HG02870 (cell line): ENCODE measurements at regions not wholly inside any gene's neighbourhood (a gene's known extent, or its start where the extent isn't known, plus 50 kb on each side); places are given as distances from the start of the nearest gene placed in this dataset.
"Not testable (repeated sequence)": the region's sequence is repeated elsewhere in the genome, so short reads cannot be mapped to it uniquely, and the experiment has no call there.

ENCODE experiments used
- ATAC-seq: cut with Tn5 transposase; IDR thresholded peaks from one replicate; pipeline ENCODE4 v1.9.1; 2021; ENCODE audit warnings: mild to moderate bottlenecking, moderate library complexity; ENCODE audit not compliant: unreplicated experiment

DNA sequence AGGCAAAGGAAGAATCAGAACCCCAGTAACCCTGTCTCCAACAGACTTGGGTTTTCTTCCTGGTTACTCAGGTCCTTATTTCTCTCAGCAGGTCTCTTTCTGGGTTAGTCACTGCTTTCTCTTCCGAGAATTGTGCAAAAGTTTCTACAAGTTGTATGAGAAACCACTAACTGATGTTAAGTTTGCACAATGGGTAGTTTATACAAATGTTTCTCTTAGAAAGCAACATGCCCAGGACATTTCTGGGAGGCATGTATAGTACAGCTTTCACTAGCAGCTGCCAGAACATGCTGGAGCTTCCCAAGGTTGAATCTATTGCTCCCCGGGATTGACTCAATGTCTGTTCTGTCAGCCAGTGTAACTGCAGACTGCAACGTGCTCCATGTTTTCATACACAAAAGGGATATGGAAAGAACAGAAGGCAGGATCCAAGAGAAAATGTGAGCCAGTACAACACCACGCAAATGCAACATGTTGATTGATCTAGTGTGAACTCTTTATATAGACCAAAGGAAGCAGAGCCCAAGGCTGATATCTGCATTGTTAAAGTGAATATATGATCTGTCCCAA, 887.8 kb downstream of the MCTP2 start:
- no peak for ATAC-seq

DNA sequence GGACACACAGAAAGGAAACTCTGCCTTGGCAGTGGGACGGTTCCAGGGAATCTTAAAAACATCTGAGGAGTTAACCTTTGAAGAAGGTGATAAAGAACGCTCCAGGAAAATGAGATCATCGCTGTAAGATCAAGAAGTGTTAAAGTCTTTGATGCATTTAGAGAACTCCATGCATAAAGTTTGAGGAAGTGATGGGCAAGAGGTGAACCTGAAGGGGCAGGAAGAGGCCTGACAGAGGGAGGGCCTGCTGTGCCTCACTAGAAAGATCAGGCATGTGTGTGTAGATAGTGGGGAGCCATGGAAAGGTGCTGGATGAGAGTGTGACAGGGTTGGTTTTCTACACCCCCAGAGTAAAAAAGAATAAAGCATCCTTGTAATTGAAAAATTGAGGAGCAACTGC, 889.2 kb downstream of the MCTP2 start:
- no peak for ATAC-seq

DNA sequence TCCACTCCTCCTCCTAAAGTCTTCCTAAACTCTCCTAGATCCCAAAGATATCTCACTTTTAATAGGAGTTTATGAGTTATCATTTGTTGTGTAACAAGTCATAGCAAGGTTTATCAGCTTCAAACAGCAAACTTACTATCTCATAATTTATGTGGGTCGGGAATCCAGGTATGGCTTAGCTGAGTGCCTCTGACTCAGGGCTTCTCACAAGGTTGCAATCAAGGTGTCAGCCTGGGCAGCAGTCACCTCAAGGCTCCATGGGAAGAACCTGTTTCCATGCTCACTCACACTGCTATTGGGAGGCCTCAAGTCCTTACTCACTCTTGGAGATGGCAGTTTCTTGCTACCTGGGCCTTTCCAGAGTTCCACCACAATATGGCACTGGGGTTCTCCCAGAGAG, 889.8 kb downstream of the MCTP2 start:
- ATAC-seq: no peak

DNA sequence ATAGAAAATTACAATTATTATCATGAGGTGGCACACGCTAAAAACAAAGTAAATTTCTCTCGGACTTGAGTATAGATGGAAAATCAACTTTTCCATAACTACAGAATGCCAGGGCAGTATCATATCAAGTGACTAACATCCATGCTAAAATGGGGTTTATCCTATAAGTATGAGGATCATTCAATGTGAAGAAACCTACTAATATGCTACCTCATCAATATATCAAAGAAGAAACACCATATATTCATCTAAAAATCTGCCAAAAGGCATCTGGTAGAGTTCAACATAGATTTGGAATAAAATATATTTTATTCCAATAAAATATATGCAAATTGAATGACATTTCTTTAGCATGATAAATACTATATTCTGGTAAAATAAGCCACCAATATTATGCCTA, 894.4 kb downstream of the MCTP2 start:
- no peak for ATAC-seq

DNA sequence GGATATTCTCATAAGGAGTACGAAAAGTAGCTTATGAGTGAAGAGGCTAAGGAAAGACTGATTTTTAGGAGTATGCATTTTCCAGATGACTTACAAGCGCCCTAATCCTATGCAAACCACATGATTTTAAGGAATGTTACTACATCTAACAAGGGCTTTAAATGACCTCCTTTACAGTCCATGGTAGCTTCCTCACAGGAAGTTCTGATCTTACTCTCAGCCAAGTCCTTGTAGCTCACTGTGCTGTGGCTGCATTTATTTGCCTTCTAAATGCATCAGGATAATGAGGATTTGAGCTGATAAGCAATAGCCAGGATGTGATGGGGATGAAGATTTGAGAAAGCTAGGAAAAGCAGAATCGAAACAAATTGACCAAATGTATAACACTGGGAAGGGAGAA, 896.0 kb downstream of the MCTP2 start:
- ATAC-seq: no peak

DNA sequence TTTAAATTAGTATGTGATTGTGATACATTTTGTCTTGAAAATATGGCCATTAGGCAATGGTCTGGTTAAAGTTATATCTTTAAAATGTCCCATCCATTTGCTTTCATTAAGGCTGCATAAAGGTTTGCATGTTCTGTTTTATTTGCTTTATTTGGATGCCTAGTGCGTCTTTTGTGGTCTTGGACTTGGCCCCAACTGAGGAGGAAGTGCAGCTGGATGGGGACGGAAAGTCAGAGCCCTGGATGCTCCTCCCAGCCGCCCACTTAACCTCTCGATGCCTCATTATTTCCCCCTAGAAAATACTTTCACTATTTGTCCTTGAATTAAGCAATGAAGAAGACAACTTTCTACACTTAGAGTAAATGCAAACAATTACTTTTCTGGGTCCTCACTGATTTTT, 898.2 kb downstream of the MCTP2 start:
- no peak for ATAC-seq

DNA sequence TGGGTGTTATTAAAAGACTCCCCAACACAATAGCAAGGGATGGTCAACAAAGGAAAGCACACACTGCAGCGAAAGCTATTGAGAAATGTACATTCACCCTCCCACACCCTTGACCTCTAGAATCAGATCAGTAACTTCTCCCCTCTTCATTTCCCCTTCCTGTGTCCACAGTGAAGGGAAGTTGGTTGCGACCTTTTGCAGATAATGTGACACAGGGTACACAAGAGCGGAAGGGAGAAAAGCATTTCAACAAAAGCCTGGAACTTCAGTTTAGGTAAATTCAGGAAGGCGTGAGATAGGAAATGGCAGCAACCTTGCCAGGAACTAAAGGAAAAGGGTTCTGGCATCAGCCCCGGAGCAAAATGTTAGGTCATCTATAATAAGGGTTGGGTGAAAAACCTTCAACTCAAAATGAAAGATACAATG, 899.8 kb downstream of the MCTP2 start:
- ATAC-seq: no peak

DNA sequence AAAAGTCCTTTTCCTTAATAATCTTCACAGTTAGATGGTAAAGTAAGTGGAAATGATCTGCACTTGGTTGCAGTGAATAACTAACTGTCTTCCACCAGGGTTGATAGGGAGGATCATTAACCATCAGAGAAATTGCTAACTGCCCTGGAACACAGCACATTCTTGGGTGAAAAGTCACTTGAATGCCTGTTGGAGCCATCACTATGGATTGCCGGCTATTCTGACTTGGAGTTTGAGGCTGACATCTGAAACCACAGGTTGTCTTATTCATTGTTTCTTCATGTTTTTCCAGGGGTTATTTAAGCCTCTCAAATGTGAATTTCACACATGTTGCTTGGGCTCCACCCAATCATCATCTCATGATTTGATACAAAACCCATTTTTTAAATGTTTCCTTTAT, 901.4 kb downstream of the MCTP2 start:
- no peak for ATAC-seq

DNA sequence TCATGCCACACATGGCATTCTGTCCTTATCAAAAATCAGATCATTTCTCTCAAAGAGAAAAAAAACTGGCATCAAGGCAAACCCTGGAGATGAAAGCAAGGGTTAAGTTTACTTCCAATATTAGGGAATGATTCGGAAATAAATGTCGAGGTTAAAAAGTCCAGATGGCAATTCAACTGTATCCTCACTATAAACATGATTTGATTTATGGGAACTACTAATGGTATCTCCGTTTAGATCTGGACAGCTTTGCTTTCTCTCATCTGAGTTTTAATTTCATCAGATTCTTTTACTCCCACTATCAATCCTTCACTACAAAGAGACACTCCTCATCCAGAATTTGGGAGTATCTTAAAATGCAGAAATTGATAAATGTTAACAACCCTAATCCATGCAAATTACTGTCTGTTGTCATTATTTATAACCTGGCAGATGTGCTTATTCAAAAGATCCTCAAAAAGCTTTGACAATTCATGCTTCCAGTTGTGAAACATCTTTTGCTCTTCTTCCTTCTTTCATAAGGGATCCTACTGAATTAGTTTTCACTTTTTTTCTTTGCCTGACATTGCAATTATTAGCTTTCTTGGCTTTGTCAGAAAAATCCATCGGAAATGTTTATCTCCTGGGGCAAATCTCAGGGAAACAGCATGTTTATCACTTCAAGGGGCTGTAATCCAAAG, 903.2 kb downstream of the MCTP2 start:
- ATAC-seq: no peak

DNA sequence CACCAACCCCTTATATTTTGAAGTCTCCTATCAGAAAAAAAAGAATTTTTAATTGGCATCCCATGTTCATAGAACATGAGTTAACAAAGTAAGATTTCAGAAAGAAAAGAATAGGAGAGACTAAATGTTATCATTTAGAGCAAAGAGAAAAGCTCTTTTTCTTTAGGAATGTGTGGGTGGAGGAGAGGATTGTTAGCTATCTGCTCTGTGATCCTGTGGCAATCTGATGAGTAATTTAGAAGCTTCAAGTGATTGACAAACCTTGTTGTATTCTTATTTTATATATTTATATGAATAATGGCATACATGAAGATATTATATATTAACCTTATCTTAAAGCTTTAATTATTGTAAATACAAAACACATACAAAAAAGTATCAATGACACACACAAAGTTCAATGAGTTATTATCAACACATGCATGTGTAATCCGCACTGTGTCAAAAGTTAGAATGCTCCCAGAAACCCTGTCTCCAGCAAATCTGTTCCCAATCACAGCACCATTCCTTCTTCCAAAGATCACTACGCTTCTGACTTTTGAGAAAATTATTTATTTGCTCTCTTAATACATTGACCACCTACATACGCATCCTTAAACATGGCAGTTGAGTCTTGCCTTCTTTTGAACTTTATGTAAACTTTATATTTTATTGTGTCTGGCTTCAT, 907.4 kb downstream of the MCTP2 start:
- ATAC-seq: no peak

DNA sequence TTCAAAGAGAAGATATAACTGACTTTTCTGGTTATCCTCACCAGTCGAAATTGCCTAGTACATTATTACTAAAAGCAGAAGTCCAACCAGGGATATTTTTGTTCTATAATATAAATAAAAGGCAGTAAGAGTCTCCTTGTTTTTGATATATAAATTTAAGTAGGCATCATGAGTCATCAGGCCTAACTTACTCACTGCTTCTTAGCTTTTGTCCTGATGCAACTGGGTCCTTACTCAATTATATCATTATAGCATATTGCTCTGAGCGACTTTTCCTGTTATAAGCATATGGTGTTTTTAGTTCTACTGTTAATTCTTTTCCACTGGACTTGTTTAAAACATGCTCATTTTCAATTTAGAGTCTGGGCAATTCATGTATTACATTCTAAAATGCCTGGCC, 910.1 kb downstream of the MCTP2 start:
- ATAC-seq: no peak

DNA sequence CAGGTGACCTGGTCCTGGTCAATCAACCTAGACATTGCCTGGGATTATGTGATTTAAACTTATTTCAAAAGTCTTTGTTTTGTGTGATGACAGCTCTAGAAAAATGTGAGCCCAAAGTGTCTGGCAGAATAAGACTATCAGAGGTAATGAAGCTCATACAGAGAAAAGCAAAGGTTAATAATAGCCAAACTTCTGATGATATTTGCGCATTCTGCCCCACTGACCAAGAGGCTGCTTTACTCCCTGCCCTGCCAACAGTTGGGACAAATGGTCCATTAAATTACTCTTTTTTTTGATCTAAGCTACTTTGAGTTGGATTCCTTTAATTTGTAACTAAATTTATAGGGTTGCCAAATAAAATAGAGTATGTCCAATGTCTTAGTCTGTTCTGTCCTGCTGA, 911.2 kb downstream of the MCTP2 start:
- no peak for ATAC-seq

DNA sequence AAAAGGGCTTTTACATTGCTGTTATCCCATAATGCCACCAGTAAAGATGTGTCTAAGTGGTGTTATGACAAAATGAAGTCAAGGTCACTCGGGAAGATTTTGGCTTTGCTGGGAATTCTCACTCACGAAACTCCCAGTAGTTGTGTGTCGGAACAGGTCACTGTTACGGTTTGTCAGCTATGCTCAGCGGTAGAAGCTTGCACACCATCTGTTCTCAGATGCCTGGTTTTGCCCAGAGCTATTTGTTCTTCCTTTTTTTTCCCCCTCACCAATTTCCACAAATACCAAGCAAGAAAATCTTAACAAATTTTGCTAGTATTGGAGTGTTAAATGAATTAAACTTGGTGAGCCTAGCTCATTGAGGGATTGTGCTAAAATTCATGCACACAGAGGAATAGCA, 915.1 kb downstream of the MCTP2 start:
- ATAC-seq: no peak

DNA sequence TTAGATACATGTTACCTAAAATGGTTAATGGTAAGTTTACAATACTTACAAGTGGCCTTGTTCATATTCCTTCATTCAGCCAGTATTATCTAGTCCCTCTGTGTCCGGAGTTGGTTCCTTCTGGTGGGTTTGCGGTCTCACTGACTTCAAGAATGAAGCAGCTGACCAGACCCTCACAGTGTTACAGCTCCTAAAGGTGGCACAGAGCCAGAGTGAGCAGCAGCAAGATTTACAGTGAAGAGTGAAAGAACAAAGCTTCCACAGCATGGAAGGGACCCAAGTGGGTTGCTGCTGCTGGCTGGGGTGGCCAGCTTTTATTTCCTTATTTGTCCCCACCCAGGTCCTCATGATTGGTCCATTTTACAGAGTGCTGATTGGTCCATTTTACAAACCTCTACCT, 916.8 kb downstream of the MCTP2 start:
- no peak for ATAC-seq

DNA sequence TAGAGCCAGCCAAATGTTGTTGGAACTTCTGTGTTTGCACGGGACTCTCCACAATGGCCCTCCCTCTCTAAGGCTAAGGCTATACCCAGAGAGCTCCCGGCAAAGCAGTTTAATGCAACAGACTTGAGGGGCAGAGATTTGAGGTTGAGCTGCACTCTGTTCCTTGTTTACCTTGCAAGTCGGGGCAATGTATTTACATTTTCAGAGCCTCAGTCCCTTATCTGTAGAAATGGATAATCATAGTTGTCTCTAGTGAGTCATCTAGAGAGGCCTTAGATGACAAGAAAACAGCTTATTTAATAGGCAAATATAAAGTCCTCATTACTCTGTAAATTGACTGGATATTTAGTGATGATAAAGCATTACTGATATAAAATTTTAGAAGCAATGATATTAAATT, 917.7 kb downstream of the MCTP2 start:
- ATAC-seq: no peak

DNA sequence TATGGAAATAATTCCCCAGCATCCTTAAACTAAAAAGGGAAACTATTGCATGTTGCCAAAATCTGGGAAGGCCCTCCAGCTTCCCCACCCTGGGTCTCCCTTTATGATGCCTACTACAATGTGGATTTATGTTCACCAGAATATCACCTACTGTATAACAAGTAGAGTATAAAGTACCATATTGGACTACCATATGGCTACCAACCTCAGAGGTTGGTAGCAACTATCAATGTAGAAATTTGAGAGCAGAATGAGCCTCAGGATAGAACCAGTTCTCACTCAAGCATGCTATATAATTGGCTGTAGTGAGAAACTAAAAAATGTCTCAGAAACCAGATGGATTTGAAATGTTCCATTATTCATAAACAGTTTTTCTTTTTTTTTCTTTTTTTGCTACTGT, 918.4 kb downstream of the MCTP2 start:
- no peak for ATAC-seq

DNA sequence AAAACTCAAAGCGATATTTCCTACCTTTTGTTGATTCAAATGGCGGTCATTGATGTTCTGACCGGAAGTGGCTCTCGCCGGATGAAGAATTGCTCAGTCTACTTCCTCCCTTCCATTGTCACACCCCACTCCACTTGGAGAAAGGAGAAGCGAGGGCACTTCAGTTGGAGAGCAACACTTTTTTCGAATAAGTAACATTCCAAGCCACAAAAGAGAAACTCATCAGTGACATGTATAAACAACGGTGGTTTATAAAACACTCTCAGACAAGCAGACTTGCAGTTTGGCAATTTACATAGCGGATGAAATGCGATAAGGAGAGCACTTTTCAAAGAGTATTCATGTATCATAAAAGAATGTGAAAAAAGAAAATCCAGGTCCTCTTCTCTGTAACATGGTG, 919.1 kb downstream of the MCTP2 start:
- no peak for ATAC-seq

DNA sequence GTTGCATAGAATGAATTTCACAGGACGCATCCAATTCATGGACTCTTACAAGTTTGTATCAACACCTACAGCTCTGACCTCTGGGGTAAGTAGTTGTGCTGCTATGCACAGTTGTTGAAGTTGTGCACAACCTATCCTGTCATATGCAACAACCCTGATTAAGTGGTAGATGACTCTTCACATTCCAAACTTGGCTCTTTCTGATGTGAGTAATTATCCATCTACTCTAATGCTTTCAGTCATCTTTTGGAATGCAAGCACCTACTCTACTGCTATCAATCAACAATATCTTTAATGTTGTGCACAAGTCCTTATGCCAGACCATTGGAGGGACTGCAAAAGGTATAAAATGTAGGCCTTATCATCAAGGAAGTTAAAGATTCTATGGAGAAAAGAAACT, 921.4 kb downstream of the MCTP2 start:
- no peak for ATAC-seq

DNA sequence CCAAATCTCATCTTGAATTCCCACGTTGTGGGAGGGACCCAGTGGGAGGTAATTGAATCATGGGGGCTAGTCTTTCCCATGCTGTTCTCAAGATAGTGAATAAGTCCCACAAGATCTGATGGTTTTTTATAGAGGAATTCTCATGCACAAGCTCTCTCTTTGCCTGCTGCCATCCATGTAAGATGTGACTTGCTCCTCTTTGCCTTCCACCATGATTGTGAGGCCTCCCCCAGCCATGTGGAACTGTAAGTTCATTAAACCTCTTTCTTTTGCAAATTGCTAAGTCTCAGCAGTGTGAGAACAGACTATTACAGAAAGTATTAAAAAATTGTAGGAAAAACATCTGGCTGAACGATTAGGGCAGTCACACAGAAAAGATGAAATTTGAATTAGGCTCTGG, 921.8 kb downstream of the MCTP2 start:
- not testable (repeated sequence) for ATAC-seq

DNA sequence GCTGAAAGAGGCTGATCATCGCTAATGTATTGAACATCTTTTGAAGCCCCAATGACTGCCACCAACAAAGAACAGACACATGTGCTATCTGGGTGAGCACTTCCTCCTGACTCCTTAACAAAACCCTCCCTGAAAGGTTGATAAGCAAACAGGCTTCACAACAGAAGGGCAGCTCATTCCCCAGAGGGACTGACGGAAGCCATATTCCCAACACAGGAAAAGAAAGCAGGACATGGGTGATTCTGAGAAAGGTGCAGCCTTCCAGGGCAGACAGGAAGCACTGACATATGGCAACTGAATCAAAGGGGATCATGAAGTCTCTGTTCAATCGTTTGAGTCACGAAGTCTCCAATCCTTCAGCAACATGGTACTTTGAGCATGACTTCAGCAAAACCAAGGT, 929.0 kb downstream of the MCTP2 start:
- no peak for ATAC-seq

DNA sequence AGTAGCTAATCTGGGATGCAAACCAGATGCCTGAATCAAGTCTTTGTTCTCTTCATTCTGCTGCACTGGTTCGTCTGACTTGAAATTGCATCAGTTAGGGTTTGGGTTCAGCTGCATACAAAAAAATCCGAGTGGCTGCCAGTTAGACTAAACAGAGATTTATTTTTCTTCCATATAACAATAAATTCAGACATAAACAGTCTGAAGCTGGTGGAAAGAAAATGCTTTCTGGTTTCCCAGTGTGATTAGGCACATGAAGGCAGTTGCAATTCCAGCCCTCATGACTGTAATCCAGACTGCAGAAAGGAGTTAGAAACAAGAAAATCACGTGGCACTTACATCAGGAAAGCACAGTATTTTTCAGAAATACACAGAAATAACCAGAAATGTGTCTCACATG, 930.7 kb downstream of the MCTP2 start:
- ATAC-seq: no peak

DNA sequence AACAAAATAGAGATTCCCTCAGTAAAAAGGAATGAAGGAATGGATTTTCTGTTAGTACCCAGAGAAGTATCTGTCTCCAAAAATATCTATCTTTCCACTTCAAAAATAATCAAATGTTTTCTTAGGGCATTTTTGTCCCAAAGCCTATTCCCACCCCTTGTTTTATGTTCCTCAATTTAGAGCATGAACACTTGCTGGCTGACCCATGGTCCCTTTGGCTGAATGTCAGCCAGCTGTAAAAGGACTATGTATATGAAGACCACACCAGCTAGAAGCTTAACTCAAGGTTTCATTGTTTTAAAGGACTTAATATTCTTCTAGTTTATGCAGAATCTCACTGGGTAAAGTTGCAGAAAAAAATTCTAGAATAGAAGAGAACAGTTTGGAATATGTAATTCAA, 931.2 kb downstream of the MCTP2 start:
- ATAC-seq: no peak
